ENCODE measurements at regions not wholly inside any gene's neighbourhood (a gene's known extent, or its start where the extent isn't known, plus 50 kb on each side); places are given as distances from the start of the nearest gene placed in this dataset.

- TF ChIP-seq, protein P1, sequence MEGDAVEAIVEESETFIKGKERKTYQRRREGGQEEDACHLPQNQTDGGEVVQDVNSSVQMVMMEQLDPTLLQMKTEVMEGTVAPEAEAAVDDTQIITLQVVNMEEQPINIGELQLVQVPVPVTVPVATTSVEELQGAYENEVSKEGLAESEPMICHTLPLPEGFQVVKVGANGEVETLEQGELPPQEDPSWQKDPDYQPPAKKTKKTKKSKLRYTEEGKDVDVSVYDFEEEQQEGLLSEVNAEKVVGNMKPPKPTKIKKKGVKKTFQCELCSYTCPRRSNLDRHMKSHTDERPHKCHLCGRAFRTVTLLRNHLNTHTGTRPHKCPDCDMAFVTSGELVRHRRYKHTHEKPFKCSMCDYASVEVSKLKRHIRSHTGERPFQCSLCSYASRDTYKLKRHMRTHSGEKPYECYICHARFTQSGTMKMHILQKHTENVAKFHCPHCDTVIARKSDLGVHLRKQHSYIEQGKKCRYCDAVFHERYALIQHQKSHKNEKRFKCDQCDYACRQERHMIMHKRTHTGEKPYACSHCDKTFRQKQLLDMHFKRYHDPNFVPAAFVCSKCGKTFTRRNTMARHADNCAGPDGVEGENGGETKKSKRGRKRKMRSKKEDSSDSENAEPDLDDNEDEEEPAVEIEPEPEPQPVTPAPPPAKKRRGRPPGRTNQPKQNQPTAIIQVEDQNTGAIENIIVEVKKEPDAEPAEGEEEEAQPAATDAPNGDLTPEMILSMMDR (IDR thresholded peaks at IDR 0.05), result no peak
- no peak for TF ChIP-seq EP300 (IDR thresholded peaks at IDR 0.05)
These were observed 67.2 kb downstream of the UTRN start for GRCh38 chr6:144352331-144352730.

Measured in suprapubic skin (tissue), 3 donors.